GM19035 (cell line): ENCODE measurements at regions not wholly inside any gene's neighbourhood (a gene's known extent, or its start where the extent isn't known, plus 50 kb on each side); places are given as distances from the start of the nearest gene placed in this dataset.

Source experiments
- ATAC-seq: cut with Tn5 transposase; IDR thresholded peaks from one replicate; pipeline ENCODE4 v1.9.1; 2021; ENCODE audit not compliant: unreplicated experiment

GRCh38 chr10:129275886-129276285, 191.2 kb upstream of the MGMT start:
- no peak for ATAC-seq

DNA sequence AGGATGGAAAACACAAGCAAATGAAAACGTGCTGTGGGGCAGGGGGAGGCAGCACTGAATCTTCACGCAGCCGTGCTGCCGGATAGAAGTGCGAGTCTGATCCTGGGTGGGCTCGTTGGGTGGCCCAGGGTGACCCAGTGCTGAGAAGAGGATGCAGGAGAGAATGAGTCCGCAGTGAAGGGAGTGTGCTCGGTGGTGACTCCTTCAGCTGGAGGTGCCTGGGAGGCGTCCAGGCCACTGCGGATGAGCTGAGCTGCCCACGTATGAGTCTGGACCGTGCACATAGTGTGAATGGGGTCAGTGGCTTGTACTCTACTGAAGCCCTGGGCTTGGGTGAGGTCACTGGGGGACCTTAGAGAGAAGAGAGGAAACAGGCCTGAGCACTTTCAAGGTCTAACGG, 190.0 kb upstream of the MGMT start:
- no peak for ATAC-seq

DNA sequence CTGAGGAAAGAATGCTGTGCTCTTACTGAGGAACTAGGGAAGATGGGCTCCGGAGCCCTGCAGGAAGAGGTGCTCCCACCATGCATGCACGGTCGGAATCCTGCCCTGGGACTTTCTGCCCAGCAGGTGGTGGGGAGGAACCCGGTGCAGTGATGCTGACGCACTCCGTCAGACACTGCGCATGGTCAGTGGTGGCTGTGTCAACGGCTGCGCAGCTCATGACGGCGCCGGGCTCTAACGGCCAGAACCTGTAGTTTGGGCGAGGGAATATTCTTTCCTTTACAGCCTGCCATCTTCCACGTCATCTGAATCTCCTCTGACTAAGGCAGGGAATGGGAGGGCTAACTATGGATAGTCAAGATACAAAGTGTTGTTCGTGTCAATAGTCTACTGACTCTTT, 189.2 kb upstream of the MGMT start:
- ATAC-seq, result no peak

- ATAC-seq, result no peak
Observed at GRCh38 chr10:129278686-129279085, 188.4 kb upstream of the MGMT start.

- ATAC-seq, result no peak
Observed at GRCh38 chr10:129279446-129280154, 187.4 kb upstream of the MGMT start.

- no peak for ATAC-seq
Observed at GRCh38 chr10:129280155-129280502, 186.9 kb upstream of the MGMT start.

DNA sequence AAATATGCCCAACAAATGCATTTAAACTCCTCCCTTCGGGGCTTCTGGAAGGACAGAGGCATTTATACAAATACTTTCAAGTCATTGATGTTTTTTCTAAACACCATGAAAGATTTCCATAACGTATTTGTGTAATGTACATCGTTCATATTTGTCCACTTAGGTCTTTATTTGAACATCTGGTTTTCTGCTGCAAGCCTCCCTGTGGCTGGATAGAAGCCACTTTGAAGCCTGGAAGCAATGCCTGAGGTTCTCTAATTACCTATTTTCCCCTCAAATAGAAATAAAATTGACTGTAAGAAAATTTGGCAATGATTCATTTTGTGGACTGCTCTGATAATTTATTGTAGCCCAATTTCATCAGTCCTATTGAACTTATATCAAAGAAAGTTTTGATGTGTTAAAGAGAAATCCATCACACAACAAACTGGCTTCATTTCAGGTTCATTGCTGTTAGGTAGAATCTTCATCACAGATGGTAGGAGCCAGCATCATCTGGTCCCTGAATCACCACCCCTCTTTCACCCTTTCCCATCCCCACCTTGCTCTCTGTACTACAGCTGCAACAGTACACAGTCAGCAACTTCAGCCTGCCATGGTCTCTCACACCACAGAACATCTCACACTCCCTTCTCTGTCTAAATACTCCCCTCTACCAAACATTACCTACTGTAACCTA, 186.0 kb upstream of the MGMT start:
- no peak for ATAC-seq

DNA sequence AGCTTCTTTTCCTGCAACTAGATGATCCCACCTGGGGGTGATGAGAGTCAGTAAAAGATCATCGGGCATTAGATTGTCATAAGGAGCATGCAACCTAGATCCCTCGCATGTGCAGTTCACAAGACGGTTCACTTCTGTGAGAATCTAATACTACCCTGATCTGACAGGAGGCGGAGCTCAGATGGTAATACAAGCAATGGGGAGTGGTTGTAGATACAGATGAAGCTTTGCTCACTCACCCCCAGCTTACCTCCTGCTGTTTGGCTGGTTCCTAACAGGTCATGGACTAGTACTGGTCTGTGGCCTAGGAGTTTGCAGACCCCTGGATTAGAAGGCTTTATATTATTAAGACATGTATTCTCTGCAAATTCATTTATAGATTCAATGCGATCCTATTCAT, 181.6 kb upstream of the MGMT start:
- ATAC-seq, result no peak

- no peak for ATAC-seq
Observed at GRCh38 chr10:129288999-129289584, 177.9 kb upstream of the MGMT start.

GRCh38 chr10:129293991-129294700, 172.9 kb upstream of the MGMT start:
- no peak for ATAC-seq

DNA sequence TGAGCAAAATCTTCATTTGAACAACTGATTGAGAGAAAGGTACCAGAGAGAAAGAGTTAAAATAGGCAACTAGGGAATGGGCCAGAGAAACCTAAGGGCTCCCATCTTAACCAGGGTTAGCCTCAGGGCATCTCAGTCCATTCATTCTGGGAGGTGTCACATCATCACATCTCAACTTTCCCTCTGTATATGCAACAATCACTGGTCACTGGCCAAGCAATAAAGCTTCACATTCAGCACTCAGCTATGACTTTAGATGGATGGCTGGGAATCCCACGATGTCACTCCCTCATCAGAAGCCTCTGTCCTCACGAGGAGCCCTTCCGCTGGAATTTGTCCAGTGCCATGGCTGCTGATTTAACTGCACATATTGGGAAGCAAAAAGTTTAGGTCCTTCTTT, 172.1 kb upstream of the MGMT start:
- ATAC-seq, result no peak

GRCh38 chr10:129305046-129305445, 162.0 kb upstream of the MGMT start:
- no peak for ATAC-seq

- no peak for ATAC-seq
Observed at GRCh38 chr10:129307141-129307540, 159.9 kb upstream of the MGMT start.

DNA sequence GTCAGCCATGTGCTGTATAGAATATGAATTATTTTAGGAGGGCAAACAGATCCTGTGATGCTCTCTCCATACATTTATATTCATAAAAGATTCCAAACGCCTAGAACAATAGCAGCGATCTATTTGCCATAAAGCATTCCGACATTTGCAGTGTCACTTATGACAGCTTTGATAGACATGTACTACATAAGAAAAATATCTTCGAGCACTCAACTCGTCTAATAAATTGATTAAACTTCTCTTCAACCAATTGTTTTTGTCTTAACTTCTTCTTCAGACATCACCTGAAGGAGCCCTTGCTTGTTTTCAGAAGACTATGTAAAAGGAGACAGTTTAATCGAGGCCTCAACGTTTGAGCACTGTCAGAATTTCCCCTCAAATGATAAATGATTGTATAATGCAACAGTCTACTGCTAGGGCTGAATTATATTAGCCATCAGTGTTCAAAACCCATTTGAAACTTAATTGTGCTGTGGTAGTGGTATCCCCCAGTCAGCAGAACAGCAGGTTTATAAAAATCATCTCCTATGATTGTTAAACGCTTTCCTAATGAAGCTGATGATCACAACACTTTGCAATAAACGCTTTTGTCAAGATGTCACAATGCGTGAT, 158.0 kb upstream of the MGMT start:
- no peak for ATAC-seq

GRCh38 chr10:129309565-129309964, 157.5 kb upstream of the MGMT start:
- ATAC-seq, result no peak

DNA sequence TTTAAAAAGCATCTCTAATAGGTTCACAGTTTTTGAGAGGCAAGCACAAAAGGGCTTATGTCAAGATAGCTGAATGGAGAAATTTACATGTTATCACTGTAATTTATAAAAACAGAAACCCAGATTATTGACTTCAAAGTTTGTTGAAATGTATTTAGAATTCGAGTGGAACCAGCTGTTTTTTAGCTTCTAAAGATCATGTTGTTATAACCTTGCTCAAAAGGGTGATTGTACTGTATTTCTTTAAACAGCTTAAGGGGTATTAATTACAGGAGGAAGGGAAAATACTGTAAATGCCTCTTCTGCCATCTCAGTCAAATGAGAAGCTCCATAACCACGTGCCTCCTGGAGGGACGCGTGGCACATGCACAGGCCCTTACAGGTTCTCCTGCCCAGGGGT, 156.2 kb upstream of the MGMT start:
- no peak for ATAC-seq

- no peak for ATAC-seq
Observed at GRCh38 chr10:129319934-129320333, 147.1 kb upstream of the MGMT start.

DNA sequence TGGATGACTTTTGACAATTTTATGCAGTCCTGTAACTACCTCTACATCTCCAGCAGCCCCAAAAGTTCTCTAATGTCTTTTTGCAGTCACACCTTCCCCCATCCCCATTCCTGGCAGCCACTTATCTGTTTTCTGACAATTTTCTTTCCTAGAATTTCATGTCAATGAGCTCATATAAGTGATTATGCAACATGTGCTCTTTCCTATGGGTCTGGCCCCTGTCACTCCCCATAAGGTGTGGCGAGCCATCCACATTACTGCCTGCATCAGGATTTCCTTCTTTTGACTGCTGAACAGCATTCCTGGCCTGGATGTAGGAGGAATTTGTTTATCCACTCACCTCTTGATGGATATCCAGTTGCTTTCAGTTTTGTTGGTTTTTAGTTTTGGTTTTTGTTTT, 146.7 kb upstream of the MGMT start:
- no peak for ATAC-seq

GRCh38 chr10:129321727-129322126, 145.3 kb upstream of the MGMT start:
- ATAC-seq, result no peak

- no peak for ATAC-seq
Observed at GRCh38 chr10:129322933-129323820, 143.9 kb upstream of the MGMT start.

- no peak for ATAC-seq
Observed at GRCh38 chr10:129323879-129324278, 143.2 kb upstream of the MGMT start.
